ENCODE measurements at regions not wholly inside any gene's neighbourhood (a gene's known extent, or its start where the extent isn't known, plus 50 kb on each side); places are given as distances from the start of the nearest gene placed in this dataset.

DNA sequence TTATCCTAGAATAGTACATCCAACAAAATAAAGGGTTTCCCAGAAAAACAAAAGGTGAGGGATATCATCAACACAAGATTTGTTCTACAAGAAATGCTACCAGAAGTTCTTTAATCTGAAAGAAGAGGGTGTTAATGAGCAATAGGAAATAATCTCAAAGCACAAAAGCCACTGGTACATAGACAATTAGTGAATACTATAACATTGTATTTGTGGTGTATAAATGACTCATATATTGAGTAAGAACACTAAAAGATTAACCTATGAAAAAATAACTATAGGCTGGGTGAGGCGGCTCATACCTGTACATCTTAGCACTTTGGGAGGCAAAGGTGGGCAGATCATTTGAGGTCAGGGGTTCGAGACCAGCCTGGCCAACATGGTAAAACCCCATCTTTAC, 210.2 kb upstream of the SLITRK3 start:
- Histone ChIP-seq H3K27me3 (no peaks in the 10 kb centered on the region), H3K27ac (no peak overlapping the region), H3K4me3 (no peak overlapping the region), H3K9me3 (no peaks in the 10 kb centered on the region), H3K36me3 (ENCODE audit: low read depth, missing control alignments) (no peaks in the 10 kb centered on the region), H3K4me1 (no peaks in the 10 kb centered on the region)
- WGBS, 2 donors: 86 to 93% methylated on average over 2 of the region's 2 CpGs
- DNase-seq: no peak
- TF ChIP-seq, protein P1, sequence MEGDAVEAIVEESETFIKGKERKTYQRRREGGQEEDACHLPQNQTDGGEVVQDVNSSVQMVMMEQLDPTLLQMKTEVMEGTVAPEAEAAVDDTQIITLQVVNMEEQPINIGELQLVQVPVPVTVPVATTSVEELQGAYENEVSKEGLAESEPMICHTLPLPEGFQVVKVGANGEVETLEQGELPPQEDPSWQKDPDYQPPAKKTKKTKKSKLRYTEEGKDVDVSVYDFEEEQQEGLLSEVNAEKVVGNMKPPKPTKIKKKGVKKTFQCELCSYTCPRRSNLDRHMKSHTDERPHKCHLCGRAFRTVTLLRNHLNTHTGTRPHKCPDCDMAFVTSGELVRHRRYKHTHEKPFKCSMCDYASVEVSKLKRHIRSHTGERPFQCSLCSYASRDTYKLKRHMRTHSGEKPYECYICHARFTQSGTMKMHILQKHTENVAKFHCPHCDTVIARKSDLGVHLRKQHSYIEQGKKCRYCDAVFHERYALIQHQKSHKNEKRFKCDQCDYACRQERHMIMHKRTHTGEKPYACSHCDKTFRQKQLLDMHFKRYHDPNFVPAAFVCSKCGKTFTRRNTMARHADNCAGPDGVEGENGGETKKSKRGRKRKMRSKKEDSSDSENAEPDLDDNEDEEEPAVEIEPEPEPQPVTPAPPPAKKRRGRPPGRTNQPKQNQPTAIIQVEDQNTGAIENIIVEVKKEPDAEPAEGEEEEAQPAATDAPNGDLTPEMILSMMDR (IDR thresholded peaks at IDR 0.05): no peak
- no peak for TF ChIP-seq POLR2A (IDR thresholded peaks at IDR 0.05)
- intact Hi-C loops (cut with DNase I; ENCODE audit: low total_unique reads): no loop called here

DNA sequence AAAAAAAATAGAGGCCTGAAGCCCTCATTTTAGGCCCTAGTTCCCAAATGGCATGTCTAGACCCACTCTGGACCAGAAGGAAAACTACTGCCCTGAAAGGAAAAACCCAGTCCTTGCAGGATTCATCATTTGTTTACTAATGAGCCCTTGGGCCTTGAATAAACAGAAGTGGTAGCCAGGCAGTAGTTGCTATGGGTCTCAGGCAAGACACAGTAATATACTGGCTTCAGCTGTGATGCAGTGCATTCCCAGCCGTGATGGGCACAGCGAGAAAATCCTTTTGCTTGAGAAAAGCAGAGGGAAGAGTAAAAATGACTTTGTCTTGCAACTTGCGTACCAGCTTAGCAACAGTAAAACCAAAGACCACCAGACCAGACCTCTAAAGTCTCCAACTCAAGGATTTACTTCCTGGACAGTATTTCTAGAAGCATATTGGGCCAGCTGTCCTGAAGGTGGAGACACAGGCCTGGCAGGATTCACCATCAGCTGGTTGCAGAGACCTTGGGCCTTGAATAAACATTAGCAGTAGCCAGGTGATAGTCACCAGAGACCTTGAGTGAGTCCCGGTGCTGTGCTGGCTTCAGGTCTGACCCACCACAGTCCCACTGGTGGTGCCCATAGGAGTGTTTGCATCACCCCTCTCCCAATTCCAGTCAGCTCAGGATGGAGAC, 208.3 kb upstream of the SLITRK3 start:
- intact Hi-C loops (cut with DNase I; ENCODE audit: low total_unique reads): no loop called here
- Histone ChIP-seq H3K27ac (no peak overlapping the region), H3K9me3 (no peaks in the 10 kb centered on the region), H3K36me3 (ENCODE audit: low read depth, missing control alignments) (no peaks in the 10 kb centered on the region), H3K27me3 (no peaks in the 10 kb centered on the region), H3K4me3 (no peak overlapping the region), H3K4me1 (no peaks in the 10 kb centered on the region)
- no peak for DNase-seq
- TF ChIP-seq, protein P1 (IDR thresholded peaks at IDR 0.05): no peak
- no peak for TF ChIP-seq POLR2A (IDR thresholded peaks at IDR 0.05)
- WGBS, 2 donors: 80 to 84% methylated on average over 4 of the region's 4 CpGs

DNA sequence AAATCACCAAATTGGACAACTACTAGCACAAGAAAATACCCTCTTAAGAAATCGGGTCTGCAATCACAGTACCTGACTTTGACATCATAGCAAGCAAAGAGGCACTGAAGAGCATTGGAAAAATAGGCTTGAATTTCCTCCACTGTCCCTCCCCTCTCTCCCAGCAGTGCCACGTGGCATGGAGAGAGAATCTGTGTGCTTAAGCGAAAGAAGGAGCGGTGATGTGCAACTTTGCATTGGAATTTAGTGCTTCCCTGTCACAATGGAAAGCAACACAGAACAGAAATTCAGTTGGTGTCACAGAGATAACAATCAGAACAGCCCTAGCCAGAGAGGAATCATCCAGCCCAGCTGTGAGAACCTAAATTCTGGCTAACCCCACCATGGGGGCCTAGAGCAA, 207.5 kb upstream of the SLITRK3 start:
- TF ChIP-seq POLR2A (IDR thresholded peaks at IDR 0.05): no peak
- TF ChIP-seq, protein P1 (IDR thresholded peaks at IDR 0.05): no peak
- 65 to 77% methylated on average over 4 of the region's 4 CpGs for WGBS, 2 donors
- Histone ChIP-seq H3K36me3 (ENCODE audit: low read depth, missing control alignments) (no peaks in the 10 kb centered on the region), H3K4me1 (no peaks in the 10 kb centered on the region), H3K27me3 (no peaks in the 10 kb centered on the region), H3K9me3 (no peaks in the 10 kb centered on the region), H3K27ac (no peak overlapping the region), H3K4me3 (no peak overlapping the region)
- intact Hi-C loops (cut with DNase I; ENCODE audit: low total_unique reads): no loop called here
- DNase-seq: no peak

DNA sequence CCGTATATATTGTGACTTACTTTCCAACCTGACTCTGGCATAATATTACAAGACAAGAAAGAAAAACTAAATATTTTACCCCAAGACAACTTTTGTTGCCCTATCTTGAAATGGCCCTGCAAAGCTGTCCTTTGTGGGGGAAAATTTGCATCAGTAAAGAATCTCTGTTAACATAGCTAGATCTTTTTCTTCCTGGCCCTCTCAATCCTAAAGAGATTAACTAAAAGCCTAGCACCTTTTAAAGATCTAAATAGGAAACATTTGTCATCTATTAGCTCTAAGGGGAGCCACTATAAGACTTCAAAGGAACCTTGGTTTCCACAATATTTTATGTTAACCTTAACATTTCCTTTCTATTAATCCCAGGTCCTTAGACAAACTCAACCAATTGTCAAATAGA, 199.0 kb upstream of the SLITRK3 start:
- no peak for DNase-seq
- H3K4me3 ChIP-seq: no peak overlapping the region
- TF ChIP-seq, protein P1 (IDR thresholded peaks at IDR 0.05): no peak
- TF ChIP-seq POLR2A (IDR thresholded peaks at IDR 0.05): no peak
- intact Hi-C loops (cut with DNase I; ENCODE audit: low total_unique reads): no loop called here
- H3K36me3 ChIP-seq (ENCODE audit: low read depth, missing control alignments): no peaks in the 10 kb centered on the region
- H3K27me3 ChIP-seq: no peaks in the 10 kb centered on the region
- H3K4me1 ChIP-seq: no peaks in the 10 kb centered on the region
- H3K9me3 ChIP-seq: no peaks in the 10 kb centered on the region
- WGBS, 2 donors: 87% methylated on average over 1 of the region's 1 CpG
- H3K27ac ChIP-seq: no peak overlapping the region

DNA sequence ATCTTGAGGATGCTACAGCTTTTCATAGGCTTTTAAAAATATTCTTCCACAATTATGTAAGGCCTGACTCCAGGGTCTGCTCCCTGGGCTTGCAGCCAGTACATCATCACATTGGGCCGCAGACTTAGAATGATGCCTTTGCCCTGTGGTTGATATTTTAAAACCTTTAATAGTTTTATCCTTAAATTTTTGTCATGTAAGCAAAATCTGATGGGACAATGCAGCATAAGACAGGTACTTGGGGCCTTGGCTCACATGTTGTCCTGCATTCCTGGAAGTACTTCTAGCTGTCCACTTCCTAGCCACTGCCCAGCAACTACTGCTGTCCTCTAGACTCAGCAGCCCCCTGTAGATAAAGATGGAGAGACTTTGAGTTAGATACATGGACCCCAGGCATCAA, 197.3 kb upstream of the SLITRK3 start:
- Histone ChIP-seq H3K4me3 (no peak overlapping the region), H3K27ac (no peak overlapping the region), H3K9me3 (no peaks in the 10 kb centered on the region), H3K36me3 (ENCODE audit: low read depth, missing control alignments) (no peaks in the 10 kb centered on the region), H3K4me1 (no peaks in the 10 kb centered on the region), H3K27me3 (no peaks in the 10 kb centered on the region)
- no peak for DNase-seq
- TF ChIP-seq POLR2A (IDR thresholded peaks at IDR 0.05): no peak
- TF ChIP-seq, protein P1 (IDR thresholded peaks at IDR 0.05): no peak
- 79 to 83% methylated on average over 1 of the region's 1 CpG for WGBS, 2 donors
- intact Hi-C loops (cut with DNase I; ENCODE audit: low total_unique reads): no loop called here
